ENCODE measurements at regions not wholly inside any gene's neighbourhood (a gene's known extent, or its start where the extent isn't known, plus 50 kb on each side); places are given as distances from the start of the nearest gene placed in this dataset.

GRCh38 chr2:215777465-215778044 is 235.8 kb downstream of the MREG start:
- H3K36me3 ChIP-seq (ENCODE audit: control insufficient read depth in 1 of 2, insufficient read depth in 2 of 2, low read length in 2 of 2) = no peaks in the 10 kb centered on the region
- H3K9ac ChIP-seq (ENCODE audit: low read depth in 1 of 2, low read length in 2 of 2) = no peak overlapping the region
- H3K4me3 ChIP-seq (ENCODE audit: low read depth in 1 of 2, low read length in 2 of 2) = no peak overlapping the region
- no peaks in the 10 kb centered on the region for H3K4me1 ChIP-seq (ENCODE audit: control insufficient read depth in 1 of 2, insufficient read depth in 2 of 2, low read length in 2 of 2)
- no peaks in the 10 kb centered on the region for H3K27me3 ChIP-seq (ENCODE audit: control insufficient read depth in 1 of 2, insufficient read depth in 2 of 2, low read length in 2 of 2)
- no peaks in the 10 kb centered on the region for H3K9me3 ChIP-seq (ENCODE audit: control insufficient read depth in 1 of 2, low read length in 2 of 2)
- H3K27ac ChIP-seq (ENCODE audit: low read depth, low read length) = no peak overlapping the region

DNA sequence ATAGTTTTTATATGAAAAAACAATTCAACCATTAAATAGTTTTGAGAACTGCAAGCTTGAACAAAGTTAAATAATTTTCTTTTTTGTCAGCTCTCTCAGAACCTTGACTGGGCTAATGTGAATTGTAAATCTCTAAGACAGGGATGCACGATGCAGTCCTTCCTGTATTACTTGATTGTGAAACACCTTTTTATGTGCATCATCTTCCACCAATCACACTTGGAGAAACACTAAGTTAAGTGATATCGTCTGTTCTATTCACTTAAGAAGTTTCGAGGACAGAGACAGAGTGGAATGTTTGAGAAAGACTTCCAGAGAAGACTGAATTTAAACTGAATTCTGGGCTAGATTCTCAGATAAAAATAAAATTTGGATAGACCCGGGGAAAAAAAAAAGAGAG is 238.2 kb downstream of the MREG start:
- no peaks in the 10 kb centered on the region for H3K27me3 ChIP-seq (ENCODE audit: control insufficient read depth in 1 of 2, insufficient read depth in 2 of 2, low read length in 2 of 2)

GRCh38 chr2:215773728-215774127 is 239.6 kb downstream of the MREG start:
- Histone ChIP-seq H3K9ac (ENCODE audit: low read depth in 1 of 2, low read length in 2 of 2) (no peak overlapping the region), H3K9me3 (ENCODE audit: control insufficient read depth in 1 of 2, low read length in 2 of 2) (no peaks in the 10 kb centered on the region), H3K36me3 (ENCODE audit: control insufficient read depth in 1 of 2, insufficient read depth in 2 of 2, low read length in 2 of 2) (no peaks in the 10 kb centered on the region), H3K27me3 (ENCODE audit: control insufficient read depth in 1 of 2, insufficient read depth in 2 of 2, low read length in 2 of 2) (no peaks in the 10 kb centered on the region), H3K4me3 (ENCODE audit: low read depth in 1 of 2, low read length in 2 of 2) (no peak overlapping the region), H3K27ac (ENCODE audit: low read depth, low read length) (no peak overlapping the region), H3K4me1 (ENCODE audit: control insufficient read depth in 1 of 2, insufficient read depth in 2 of 2, low read length in 2 of 2) (no peaks in the 10 kb centered on the region)

More for the DNA sequence above, 238.2 kb downstream of the MREG start:
- no peak overlapping the region for H3K9ac ChIP-seq (ENCODE audit: low read depth in 1 of 2, low read length in 2 of 2)
- H3K4me3 ChIP-seq (ENCODE audit: low read depth in 1 of 2, low read length in 2 of 2) = no peak overlapping the region
- no peak overlapping the region for H3K27ac ChIP-seq (ENCODE audit: low read depth, low read length)
- no peaks in the 10 kb centered on the region for H3K9me3 ChIP-seq (ENCODE audit: control insufficient read depth in 1 of 2, low read length in 2 of 2)
- H3K36me3 ChIP-seq (ENCODE audit: control insufficient read depth in 1 of 2, insufficient read depth in 2 of 2, low read length in 2 of 2) = no peaks in the 10 kb centered on the region
- H3K4me1 ChIP-seq (ENCODE audit: control insufficient read depth in 1 of 2, insufficient read depth in 2 of 2, low read length in 2 of 2) = no peaks in the 10 kb centered on the region

- Histone ChIP-seq H3K9me3 (ENCODE audit: control insufficient read depth in 1 of 2, low read length in 2 of 2) (no peaks in the 10 kb centered on the region), H3K9ac (ENCODE audit: low read depth in 1 of 2, low read length in 2 of 2) (no peak overlapping the region), H3K4me3 (ENCODE audit: low read depth in 1 of 2, low read length in 2 of 2) (no peak overlapping the region), H3K27ac (ENCODE audit: low read depth, low read length) (no peak overlapping the region), H3K36me3 (ENCODE audit: control insufficient read depth in 1 of 2, insufficient read depth in 2 of 2, low read length in 2 of 2) (no peaks in the 10 kb centered on the region), H3K4me1 (ENCODE audit: control insufficient read depth in 1 of 2, insufficient read depth in 2 of 2, low read length in 2 of 2) (no peaks in the 10 kb centered on the region), H3K27me3 (ENCODE audit: control insufficient read depth in 1 of 2, insufficient read depth in 2 of 2, low read length in 2 of 2) (no peaks in the 10 kb centered on the region)
These were observed 240.5 kb downstream of the MREG start for GRCh38 chr2:215772634-215773563.

- Histone ChIP-seq H3K9me3 (ENCODE audit: control insufficient read depth in 1 of 2, low read length in 2 of 2) (no peaks in the 10 kb centered on the region), H3K9ac (ENCODE audit: low read depth in 1 of 2, low read length in 2 of 2) (no peak overlapping the region), H3K36me3 (ENCODE audit: control insufficient read depth in 1 of 2, insufficient read depth in 2 of 2, low read length in 2 of 2) (no peaks in the 10 kb centered on the region), H3K27ac (ENCODE audit: low read depth, low read length) (no peak overlapping the region), H3K4me1 (ENCODE audit: control insufficient read depth in 1 of 2, insufficient read depth in 2 of 2, low read length in 2 of 2) (no peaks in the 10 kb centered on the region), H3K27me3 (ENCODE audit: control insufficient read depth in 1 of 2, insufficient read depth in 2 of 2, low read length in 2 of 2) (no peaks in the 10 kb centered on the region), H3K4me3 (ENCODE audit: low read depth in 1 of 2, low read length in 2 of 2) (no peak overlapping the region)
These were observed 241.3 kb downstream of the MREG start for GRCh38 chr2:215772003-215772402.

- Histone ChIP-seq H3K27me3 (ENCODE audit: control insufficient read depth in 1 of 2, insufficient read depth in 2 of 2, low read length in 2 of 2) (no peaks in the 10 kb centered on the region), H3K9me3 (ENCODE audit: control insufficient read depth in 1 of 2, low read length in 2 of 2) (no peaks in the 10 kb centered on the region), H3K27ac (ENCODE audit: low read depth, low read length) (no peak overlapping the region), H3K9ac (ENCODE audit: low read depth in 1 of 2, low read length in 2 of 2) (no peak overlapping the region), H3K36me3 (ENCODE audit: control insufficient read depth in 1 of 2, insufficient read depth in 2 of 2, low read length in 2 of 2) (no peaks in the 10 kb centered on the region), H3K4me3 (ENCODE audit: low read depth in 1 of 2, low read length in 2 of 2) (no peak overlapping the region), H3K4me1 (ENCODE audit: control insufficient read depth in 1 of 2, insufficient read depth in 2 of 2, low read length in 2 of 2) (no peaks in the 10 kb centered on the region)
These were observed 242.1 kb downstream of the MREG start for GRCh38 chr2:215771241-215771640.

- Histone ChIP-seq H3K27ac (ENCODE audit: low read depth, low read length) (no peak overlapping the region), H3K36me3 (ENCODE audit: control insufficient read depth in 1 of 2, insufficient read depth in 2 of 2, low read length in 2 of 2) (no peaks in the 10 kb centered on the region), H3K4me3 (ENCODE audit: low read depth in 1 of 2, low read length in 2 of 2) (no peak overlapping the region), H3K4me1 (ENCODE audit: control insufficient read depth in 1 of 2, insufficient read depth in 2 of 2, low read length in 2 of 2) (no peaks in the 10 kb centered on the region), H3K9me3 (ENCODE audit: control insufficient read depth in 1 of 2, low read length in 2 of 2) (no peaks in the 10 kb centered on the region), H3K9ac (ENCODE audit: low read depth in 1 of 2, low read length in 2 of 2) (no peak overlapping the region), H3K27me3 (ENCODE audit: control insufficient read depth in 1 of 2, insufficient read depth in 2 of 2, low read length in 2 of 2) (no peaks in the 10 kb centered on the region)
These were observed 242.7 kb downstream of the MREG start for GRCh38 chr2:215770668-215771067.

DNA sequence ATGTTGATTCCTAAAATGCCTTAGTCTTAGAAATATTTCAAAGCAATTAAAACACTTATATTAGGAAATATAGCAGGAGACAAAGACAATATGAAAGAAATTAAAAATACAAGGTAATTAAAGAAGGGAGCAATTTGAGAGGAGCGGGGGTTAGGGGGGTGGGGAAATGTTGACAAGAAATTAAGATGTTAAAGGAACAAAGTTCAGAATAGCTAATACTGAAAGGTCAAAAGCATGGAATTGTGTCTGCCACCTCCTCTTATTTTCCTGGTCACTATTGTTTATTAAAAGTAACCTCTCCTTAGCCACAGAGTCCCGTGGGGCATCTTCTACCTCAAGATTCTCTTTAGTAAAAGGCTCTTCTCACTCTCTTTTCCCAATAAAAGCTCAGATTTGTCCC is 244.1 kb downstream of the MREG start:
- H3K4me3 ChIP-seq (ENCODE audit: low read depth in 1 of 2, low read length in 2 of 2) = no peak overlapping the region
- no peaks in the 10 kb centered on the region for H3K36me3 ChIP-seq (ENCODE audit: control insufficient read depth in 1 of 2, insufficient read depth in 2 of 2, low read length in 2 of 2)
- no peak overlapping the region for H3K27ac ChIP-seq (ENCODE audit: low read depth, low read length)
- no peak overlapping the region for H3K9ac ChIP-seq (ENCODE audit: low read depth in 1 of 2, low read length in 2 of 2)
- no peaks in the 10 kb centered on the region for H3K9me3 ChIP-seq (ENCODE audit: control insufficient read depth in 1 of 2, low read length in 2 of 2)
- no peaks in the 10 kb centered on the region for H3K4me1 ChIP-seq (ENCODE audit: control insufficient read depth in 1 of 2, insufficient read depth in 2 of 2, low read length in 2 of 2)
- no peaks in the 10 kb centered on the region for H3K27me3 ChIP-seq (ENCODE audit: control insufficient read depth in 1 of 2, insufficient read depth in 2 of 2, low read length in 2 of 2)

DNA sequence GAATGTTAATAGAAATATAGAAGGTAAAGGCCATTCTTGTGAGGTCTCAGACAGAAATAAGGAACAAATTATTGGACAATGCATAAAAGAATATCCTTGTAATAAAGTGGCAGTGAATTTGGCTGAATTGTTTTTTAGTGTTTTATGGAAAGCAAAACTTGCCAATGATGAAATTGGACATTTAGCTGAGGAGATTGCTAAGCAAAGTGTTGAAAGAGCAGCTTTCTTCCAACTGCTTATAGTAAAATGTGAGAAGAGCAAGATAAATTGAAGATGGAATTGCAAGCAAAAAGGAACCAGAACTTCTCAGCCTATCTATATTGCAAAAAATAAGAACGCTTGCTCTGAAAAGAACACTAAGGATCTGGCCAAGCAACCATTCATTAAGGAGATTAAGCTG is 245.7 kb downstream of the MREG start:
- Histone ChIP-seq H3K4me3 (ENCODE audit: low read depth in 1 of 2, low read length in 2 of 2) (no peak overlapping the region), H3K27me3 (ENCODE audit: control insufficient read depth in 1 of 2, insufficient read depth in 2 of 2, low read length in 2 of 2) (no peaks in the 10 kb centered on the region), H3K27ac (ENCODE audit: low read depth, low read length) (no peak overlapping the region), H3K9me3 (ENCODE audit: control insufficient read depth in 1 of 2, low read length in 2 of 2) (no peaks in the 10 kb centered on the region), H3K4me1 (ENCODE audit: control insufficient read depth in 1 of 2, insufficient read depth in 2 of 2, low read length in 2 of 2) (no peaks in the 10 kb centered on the region), H3K9ac (ENCODE audit: low read depth in 1 of 2, low read length in 2 of 2) (no peak overlapping the region), H3K36me3 (ENCODE audit: control insufficient read depth in 1 of 2, insufficient read depth in 2 of 2, low read length in 2 of 2) (no peaks in the 10 kb centered on the region)

DNA sequence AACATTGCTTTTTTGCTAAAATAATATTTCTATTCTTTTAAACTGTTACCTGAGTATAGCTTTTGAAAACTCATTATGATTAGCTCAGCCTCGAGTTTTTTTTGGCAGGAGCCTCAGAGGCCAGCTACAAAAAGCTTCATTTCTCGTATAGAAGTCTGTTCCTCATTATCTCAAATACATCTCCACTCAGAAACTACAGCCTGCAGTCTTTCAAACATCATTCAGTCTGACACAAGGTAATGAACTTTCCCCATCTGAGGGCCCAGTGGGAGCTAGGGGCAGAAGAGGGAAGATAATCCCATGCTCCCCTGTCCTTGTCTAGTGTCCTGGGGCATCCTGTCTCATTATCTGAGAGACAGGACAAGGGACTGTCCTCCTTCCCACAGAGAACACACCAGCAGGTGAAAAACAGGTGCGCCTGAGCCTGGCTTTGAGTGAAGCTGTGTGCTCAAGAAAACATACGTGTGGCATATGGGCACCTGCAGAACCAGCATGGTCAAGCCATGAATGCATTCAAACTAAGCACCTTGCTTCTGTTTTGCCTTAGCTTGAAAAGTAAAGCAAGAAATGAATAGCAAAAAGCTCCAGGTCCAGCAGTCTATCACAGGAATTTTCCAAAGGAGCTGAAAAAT is 247.5 kb downstream of the MREG start:
- H3K4me1 ChIP-seq (ENCODE audit: control insufficient read depth in 1 of 2, insufficient read depth in 2 of 2, low read length in 2 of 2) = no peaks in the 10 kb centered on the region
- H3K4me3 ChIP-seq (ENCODE audit: low read depth in 1 of 2, low read length in 2 of 2) = no peak overlapping the region
- no peaks in the 10 kb centered on the region for H3K27me3 ChIP-seq (ENCODE audit: control insufficient read depth in 1 of 2, insufficient read depth in 2 of 2, low read length in 2 of 2)
- no peak overlapping the region for H3K9ac ChIP-seq (ENCODE audit: low read depth in 1 of 2, low read length in 2 of 2)
- H3K9me3 ChIP-seq (ENCODE audit: control insufficient read depth in 1 of 2, low read length in 2 of 2) = no peaks in the 10 kb centered on the region
- H3K36me3 ChIP-seq (ENCODE audit: control insufficient read depth in 1 of 2, insufficient read depth in 2 of 2, low read length in 2 of 2) = no peaks in the 10 kb centered on the region
- H3K27ac ChIP-seq (ENCODE audit: low read depth, low read length) = no peak overlapping the region

Data from duodenal mucosa (tissue), 2 donors.